GM19043 (cell line): ENCODE measurements at regions not wholly inside any gene's neighbourhood (a gene's known extent, or its start where the extent isn't known, plus 50 kb on each side); places are given as distances from the start of the nearest gene placed in this dataset.
"Not testable (repeated sequence)": the region's sequence is repeated elsewhere in the genome, so short reads cannot be mapped to it uniquely, and the experiment has no call there.

Experiments
- ATAC-seq: cut with Tn5 transposase; IDR thresholded peaks from one replicate; pipeline ENCODE4 v1.9.1; 2021; ENCODE audit warnings: low read depth; ENCODE audit not compliant: unreplicated experiment

- no peak for ATAC-seq
Observed at GRCh38 chr5:96528826-96529474, 95.9 kb upstream of the PCSK1 start.

GRCh38 chr5:96529559-96529958 is 96.5 kb upstream of the PCSK1 start:
- ATAC-seq = no peak

GRCh38 chr5:96530901-96531300 is 97.9 kb upstream of the PCSK1 start:
- no peak for ATAC-seq

- no peak for ATAC-seq
Observed at GRCh38 chr5:96533371-96533770, 100.3 kb upstream of the PCSK1 start.

- no peak for ATAC-seq
Observed at GRCh38 chr5:96537386-96537785, 104.3 kb upstream of the PCSK1 start.

- no peak for ATAC-seq
Observed at GRCh38 chr5:96538808-96539250, 105.8 kb upstream of the PCSK1 start.

GRCh38 chr5:96546120-96546519 is 113.1 kb upstream of the PCSK1 start:
- ATAC-seq = no peak

- no peak for ATAC-seq
Observed at GRCh38 chr5:96547486-96547885, 114.4 kb upstream of the PCSK1 start.

- no peak for ATAC-seq
Observed at GRCh38 chr5:96548905-96549304, 113.3 kb upstream of the CAST start.

GRCh38 chr5:96560857-96561256 is 101.3 kb upstream of the CAST start:
- ATAC-seq = not testable (repeated sequence)

- ATAC-seq = no peak
Observed at GRCh38 chr5:96562614-96563013, 99.6 kb upstream of the CAST start.

- no peak for ATAC-seq
Observed at GRCh38 chr5:96563816-96564215, 98.4 kb upstream of the CAST start.

GRCh38 chr5:96565582-96566265 is 96.5 kb upstream of the CAST start:
- peak; percentile 63 for ATAC-seq

- no peak for ATAC-seq
Observed at GRCh38 chr5:96566833-96567587, 95.2 kb upstream of the CAST start.

- ATAC-seq = no peak
Observed at GRCh38 chr5:96569332-96569731, 92.8 kb upstream of the CAST start.

- no peak for ATAC-seq
Observed at GRCh38 chr5:96569770-96570169, 92.4 kb upstream of the CAST start.

GRCh38 chr5:96572864-96573512 is 89.2 kb upstream of the CAST start:
- ATAC-seq = no peak

- ATAC-seq = no peak
Observed at GRCh38 chr5:96573513-96573894, 88.7 kb upstream of the CAST start.

- no peak for ATAC-seq
Observed at GRCh38 chr5:96576876-96577275, 85.3 kb upstream of the CAST start.

- no peak for ATAC-seq
Observed at GRCh38 chr5:96577909-96578308, 84.3 kb upstream of the CAST start.

GRCh38 chr5:96579711-96580110 is 82.5 kb upstream of the CAST start:
- ATAC-seq = no peak
